GM10266 (cell line): ENCODE measurements at regions not wholly inside any gene's neighbourhood (a gene's known extent, or its start where the extent isn't known, plus 50 kb on each side); places are given as distances from the start of the nearest gene placed in this dataset.

Experiments used
- DNase-seq: peaks from one replicate; pipeline ENCODE4 v3.0.0; 2012; ENCODE audit errors: extremely low spot score
- TF ChIP-seq, protein P1 (sequence below): IDR thresholded peaks from 2 replicates; pipeline ENCODE4 v1.5.1; 2012; ENCODE audit warnings: mild to moderate bottlenecking, low read depth; ENCODE audit not compliant: control insufficient read depth, insufficient read depth; ENCODE audit errors: missing control alignments

DNA sequence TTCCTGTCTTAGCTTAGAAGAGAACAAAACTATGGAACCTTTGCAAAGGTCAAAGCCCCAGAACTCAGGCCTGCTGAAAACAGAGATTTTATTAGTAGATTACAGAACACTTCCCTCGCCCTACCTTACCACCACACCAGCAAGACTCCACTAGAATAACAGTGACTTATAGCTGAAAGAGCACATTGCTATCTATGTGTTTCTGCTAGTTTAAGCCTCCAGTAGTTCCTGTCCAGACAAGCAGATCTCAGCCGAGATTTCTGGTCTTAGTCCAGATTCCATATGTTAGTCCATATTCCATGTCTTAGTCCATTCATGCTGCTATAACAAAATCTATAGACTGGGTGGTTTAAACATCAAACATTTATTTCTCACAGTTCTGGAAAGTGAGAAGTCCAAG lies 412.3 kb upstream of the ID4 start:
- TF ChIP-seq, protein P1, sequence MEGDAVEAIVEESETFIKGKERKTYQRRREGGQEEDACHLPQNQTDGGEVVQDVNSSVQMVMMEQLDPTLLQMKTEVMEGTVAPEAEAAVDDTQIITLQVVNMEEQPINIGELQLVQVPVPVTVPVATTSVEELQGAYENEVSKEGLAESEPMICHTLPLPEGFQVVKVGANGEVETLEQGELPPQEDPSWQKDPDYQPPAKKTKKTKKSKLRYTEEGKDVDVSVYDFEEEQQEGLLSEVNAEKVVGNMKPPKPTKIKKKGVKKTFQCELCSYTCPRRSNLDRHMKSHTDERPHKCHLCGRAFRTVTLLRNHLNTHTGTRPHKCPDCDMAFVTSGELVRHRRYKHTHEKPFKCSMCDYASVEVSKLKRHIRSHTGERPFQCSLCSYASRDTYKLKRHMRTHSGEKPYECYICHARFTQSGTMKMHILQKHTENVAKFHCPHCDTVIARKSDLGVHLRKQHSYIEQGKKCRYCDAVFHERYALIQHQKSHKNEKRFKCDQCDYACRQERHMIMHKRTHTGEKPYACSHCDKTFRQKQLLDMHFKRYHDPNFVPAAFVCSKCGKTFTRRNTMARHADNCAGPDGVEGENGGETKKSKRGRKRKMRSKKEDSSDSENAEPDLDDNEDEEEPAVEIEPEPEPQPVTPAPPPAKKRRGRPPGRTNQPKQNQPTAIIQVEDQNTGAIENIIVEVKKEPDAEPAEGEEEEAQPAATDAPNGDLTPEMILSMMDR = no peak
- DNase-seq = no peak

DNA sequence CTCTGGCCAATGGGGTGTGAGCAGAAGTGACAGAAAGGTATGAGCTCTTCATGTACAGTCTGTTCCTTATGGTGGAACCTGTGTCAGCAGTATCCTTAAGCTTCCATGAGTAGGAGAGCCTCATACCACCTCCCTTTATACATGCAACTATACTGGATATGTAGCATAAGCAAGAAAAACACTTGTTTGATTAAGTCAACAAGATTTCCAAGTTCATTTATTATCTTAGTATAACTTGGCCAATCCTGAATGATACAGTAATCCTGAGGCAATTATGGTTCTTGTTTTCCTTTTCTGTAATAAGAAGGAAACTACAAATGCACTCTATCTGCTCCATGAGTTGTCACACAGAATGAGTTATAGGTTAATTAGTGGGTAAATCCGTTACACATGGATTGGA lies 409.6 kb upstream of the ID4 start:
- DNase-seq = no peak
- TF ChIP-seq, protein P1 = no peak

DNA sequence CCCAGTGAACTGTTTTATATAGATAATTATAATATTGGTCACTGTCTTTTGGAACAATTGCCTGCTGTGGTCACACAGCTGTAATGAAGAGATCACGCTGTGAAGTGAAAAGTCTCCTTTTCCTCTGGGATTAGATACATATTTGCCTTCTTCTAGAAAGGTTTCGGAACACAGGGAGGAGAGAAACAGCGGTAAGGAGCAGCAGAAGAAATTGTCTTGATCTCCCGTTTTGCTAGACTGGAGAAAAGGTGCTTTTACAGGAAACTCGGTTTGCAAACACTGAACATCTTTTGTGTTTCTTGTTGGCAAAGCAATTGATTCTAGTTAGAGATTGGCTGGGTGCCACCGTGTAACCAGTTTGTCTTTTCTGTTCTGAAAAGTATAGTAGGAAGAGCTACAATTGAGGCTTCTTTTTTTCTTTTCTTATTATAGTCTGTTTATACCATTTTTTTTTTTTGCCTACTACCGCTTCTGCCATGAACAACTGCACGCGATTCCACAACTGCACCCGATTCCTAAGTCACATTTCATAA lies 404.1 kb upstream of the ID4 start:
- TF ChIP-seq, protein P1 = no peak
- DNase-seq = no peak

DNA sequence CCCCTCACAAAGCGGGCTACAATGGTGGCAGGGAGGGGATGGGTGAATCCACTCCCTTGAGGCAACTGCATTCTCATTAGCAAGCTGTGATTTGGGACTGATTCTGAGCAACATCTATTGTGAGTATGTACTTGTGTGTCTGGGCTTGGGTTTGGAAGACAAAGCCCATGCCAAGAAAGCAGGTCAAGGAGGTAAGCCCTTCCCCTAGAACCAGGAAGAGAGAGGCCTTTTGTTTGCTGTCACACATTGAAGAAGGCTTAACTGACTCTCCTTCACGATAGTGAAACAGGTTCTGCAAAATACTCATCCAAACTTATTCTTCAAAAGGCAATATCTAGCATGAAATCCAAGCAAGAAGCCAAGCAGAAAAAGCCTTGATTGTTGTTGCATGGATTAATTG lies 403.1 kb upstream of the ID4 start:
- TF ChIP-seq, protein P1 = no peak
- DNase-seq = no peak

DNA sequence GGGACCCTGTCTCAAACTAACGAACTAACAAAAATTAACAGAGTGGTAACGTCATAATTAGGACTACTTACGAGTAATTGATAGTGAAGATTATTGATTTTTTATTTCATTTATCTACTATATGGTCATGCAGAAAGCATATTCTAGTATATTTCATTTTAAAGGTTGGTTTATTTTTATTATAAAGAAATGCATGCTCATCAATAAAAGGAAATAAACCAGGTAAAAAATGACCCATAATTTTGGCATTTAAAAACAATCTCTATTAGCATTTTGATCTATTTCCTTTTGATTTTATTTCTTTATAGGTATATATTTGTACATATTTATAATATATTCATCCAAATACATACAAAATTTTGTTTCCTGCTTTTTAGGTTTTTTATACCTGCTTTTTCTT lies 401.4 kb upstream of the ID4 start:
- TF ChIP-seq, protein P1 = no peak
- DNase-seq = no peak

DNA sequence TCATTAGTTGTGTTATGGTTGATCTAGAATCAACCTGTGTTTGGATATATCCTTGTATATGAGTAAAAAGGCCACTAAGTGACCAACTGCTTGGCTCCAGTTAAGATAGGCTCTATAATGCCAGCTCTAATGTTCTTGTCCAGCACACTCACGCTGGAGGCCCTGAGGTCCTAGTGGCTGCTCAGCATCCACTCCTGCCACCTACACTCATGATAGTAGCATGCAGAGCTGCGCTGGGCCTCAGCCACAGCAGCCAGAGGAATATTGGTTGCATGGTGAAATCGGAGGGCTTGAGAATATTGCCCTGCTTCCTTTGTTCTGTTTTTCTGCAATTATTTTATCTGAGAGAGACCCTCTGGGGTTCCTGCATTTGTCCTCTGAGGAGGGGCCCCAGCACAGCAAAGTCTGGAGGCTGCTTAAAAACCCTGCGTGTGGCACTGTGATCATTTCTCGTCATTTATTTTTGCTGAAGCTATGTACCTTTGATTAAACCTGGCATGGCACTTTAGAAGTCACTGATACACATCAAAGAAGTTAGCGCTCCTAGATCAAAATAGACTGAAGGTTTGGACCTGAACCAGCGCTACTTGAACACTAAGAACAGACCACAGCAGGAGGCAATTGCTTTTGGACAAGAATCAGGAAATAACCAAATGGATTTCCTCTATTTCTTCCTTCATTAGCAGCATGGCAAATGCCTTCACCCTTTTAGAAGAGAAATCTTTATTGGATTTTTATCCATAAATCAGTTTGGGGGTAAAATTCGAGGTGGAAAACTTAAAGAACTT lies 398.4 kb upstream of the ID4 start:
- DNase-seq = no peak
- TF ChIP-seq, protein P1 = no peak

DNA sequence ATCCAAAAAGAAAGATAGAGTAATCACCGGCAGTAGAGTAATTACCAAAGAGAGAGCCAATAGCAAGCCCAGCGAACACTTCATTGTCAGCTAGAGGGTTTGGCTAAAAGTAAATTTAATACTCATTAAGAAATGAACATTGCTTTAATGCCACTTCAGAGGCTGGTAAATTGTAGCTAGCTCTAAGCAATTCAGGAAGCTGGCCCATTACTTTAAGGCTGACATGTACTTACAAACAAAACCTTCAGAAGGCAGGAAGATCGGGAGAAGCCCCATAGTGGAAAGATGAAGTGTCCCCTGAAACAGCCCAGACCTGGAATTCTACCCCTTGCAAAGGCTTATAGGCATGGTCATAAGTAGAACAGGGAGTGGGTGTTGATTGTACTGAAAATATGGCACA lies 396.6 kb upstream of the ID4 start:
- no peak for DNase-seq
- TF ChIP-seq, protein P1 = no peak
